C4-2B (cell line): ENCODE measurements at regions not wholly inside any gene's neighbourhood (a gene's known extent, or its start where the extent isn't known, plus 50 kb on each side); places are given as distances from the start of the nearest gene placed in this dataset.

Experiments
- CTCF ChIP-seq: fragments of 450-650 bp; conservative IDR thresholded peaks from 2 replicates; pipeline ENCODE4 v1.5.1; 2017; ENCODE audit warnings: mild to moderate bottlenecking
- ZFX ChIP-seq: fragments of 450-650 bp; IDR thresholded peaks from 2 replicates; pipeline ENCODE4 v1.6.1; 2017

DNA sequence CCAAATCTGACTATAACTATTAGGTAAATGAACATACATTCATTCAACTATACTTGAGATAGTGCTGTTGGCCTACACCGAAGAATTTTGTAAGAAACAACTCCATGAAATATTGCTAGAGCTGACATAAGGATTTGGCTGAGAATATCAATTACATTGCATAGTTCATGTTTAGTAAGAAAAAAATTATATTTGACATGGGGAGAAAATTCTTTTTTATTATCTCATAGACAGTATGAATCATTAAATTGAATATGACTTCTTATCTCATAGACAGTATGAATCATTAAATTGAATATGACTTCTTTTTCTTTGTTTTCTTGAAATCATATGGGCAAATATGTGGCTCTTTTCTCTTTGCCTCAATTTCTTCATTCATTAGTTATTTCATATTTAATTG lies 212.3 kb upstream of the HSF2 start:
- no peak for TF ChIP-seq CTCF
- TF ChIP-seq ZFX, result no peak
